Suprapubic skin (tissue), 4 donors: ENCODE measurements at regions not wholly inside any gene's neighbourhood (a gene's known extent, or its start where the extent isn't known, plus 50 kb on each side); places are given as distances from the start of the nearest gene placed in this dataset.

Source experiments
- EP300 ChIP-seq: sonication (generic); formaldehyde crosslinking; IDR thresholded peaks from one replicate; pipeline ENCODE4 v1.6.1; 2017; ENCODE audit warnings: antibody characterized with exemption
- POLR2A ChIP-seq, 2 donors: fragments of 450-650 bp; IDR thresholded peaks; one replicate each; pipeline ENCODE4 v1.6.1; 2017; ENCODE audit warnings: antibody characterized with exemption in 2 of 2, mild to moderate bottlenecking in 2 of 2, moderate library complexity in 2 of 2
- POLR2AphosphoS5 ChIP-seq, 3 donors: sonication (generic); formaldehyde crosslinking; IDR thresholded peaks; one replicate each; pipeline ENCODE4 v1.6.1; 2017; ENCODE audit warnings: antibody characterized with exemption in 3 of 3
- TF ChIP-seq, protein P1 (sequence below), 2 donors: fragments of 200-600 bp in 1 of 2; fragments of 450-650 bp in 1 of 2; sonication (generic) in 1 of 2; IDR thresholded peaks; one replicate each; pipeline ENCODE4 v1.5.1; 2016 to 2019; ENCODE audit warnings: antibody characterized with exemption in 2 of 2, mild to moderate bottlenecking in 1 of 2, moderate library complexity in 1 of 2

DNA sequence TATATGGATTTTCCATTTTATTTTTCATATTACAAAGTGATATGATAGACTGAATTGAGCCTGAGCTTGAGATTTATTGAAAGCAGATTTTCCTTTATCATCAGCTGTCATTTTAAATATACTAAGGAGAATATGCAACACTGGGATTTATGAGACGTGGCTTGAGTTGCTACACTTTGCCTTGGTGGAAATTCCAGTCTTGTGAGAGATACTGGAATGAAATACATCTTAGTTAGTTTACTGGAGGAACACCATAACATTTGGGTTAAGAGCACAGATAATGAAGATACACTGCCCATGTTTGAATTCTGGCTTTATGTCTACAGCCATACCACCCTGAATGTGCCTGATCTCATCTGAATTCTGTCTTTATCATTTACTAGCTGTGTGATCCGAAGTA is 86.5 kb upstream of the IFNGR1 start:
- no peak for TF ChIP-seq POLR2A (IDR thresholded peaks at IDR 0.05)
- TF ChIP-seq, protein P1, sequence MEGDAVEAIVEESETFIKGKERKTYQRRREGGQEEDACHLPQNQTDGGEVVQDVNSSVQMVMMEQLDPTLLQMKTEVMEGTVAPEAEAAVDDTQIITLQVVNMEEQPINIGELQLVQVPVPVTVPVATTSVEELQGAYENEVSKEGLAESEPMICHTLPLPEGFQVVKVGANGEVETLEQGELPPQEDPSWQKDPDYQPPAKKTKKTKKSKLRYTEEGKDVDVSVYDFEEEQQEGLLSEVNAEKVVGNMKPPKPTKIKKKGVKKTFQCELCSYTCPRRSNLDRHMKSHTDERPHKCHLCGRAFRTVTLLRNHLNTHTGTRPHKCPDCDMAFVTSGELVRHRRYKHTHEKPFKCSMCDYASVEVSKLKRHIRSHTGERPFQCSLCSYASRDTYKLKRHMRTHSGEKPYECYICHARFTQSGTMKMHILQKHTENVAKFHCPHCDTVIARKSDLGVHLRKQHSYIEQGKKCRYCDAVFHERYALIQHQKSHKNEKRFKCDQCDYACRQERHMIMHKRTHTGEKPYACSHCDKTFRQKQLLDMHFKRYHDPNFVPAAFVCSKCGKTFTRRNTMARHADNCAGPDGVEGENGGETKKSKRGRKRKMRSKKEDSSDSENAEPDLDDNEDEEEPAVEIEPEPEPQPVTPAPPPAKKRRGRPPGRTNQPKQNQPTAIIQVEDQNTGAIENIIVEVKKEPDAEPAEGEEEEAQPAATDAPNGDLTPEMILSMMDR (IDR thresholded peaks at IDR 0.05) = no peak
- TF ChIP-seq EP300 = no peak
- no peak for TF ChIP-seq POLR2AphosphoS5 (IDR thresholded peaks at IDR 0.05)
